ENCODE measurements at regions not wholly inside any gene's neighbourhood (a gene's known extent, or its start where the extent isn't known, plus 50 kb on each side); places are given as distances from the start of the nearest gene placed in this dataset.
A peak's percentile ranks its signal among the peaks of the same experiment; 100 is the strongest.

GRCh38 chr2:64777841-64778240, 124.1 kb upstream of the SERTAD2 start:
- Histone ChIP-seq H3K27me3 (ENCODE audit: control insufficient read depth, insufficient read depth, low read length) (no peaks in the 10 kb centered on the region), H2BK20ac (ENCODE audit: low read depth, low read length) (no peak overlapping the region; the same call in 1 of the 2 replicates), H2BK5ac (ENCODE audit: low read depth, low read length, poor library complexity, severe bottlenecking) (no peak overlapping the region), H2BK15ac (ENCODE audit: low read depth, low read length) (0 out of 3 replicates have a peak overlapping the region, but pooled peaks have one; percentile 50), H3K4me2 (ENCODE audit: low read depth, low read length) (no peak overlapping the region), H3K23ac (ENCODE audit: low read depth, low read length) (no peak overlapping the region), H2AK9ac (replicated peaks; ENCODE audit: low read depth, low read length, poor library complexity) (no peak overlapping the region), H3K9me1 (ENCODE audit: insufficient read depth, low read length) (peaks cover 4% of the 10 kb centered on the region; the same call in 1 of the 2 replicates), H4K20me1 (ENCODE audit: insufficient read depth, low read length) (no peaks in the 10 kb centered on the region), H3K18ac (ENCODE audit: low read depth, low read length) (no peak overlapping the region), H2BK120ac (ENCODE audit: low read depth, low read length) (peak overlapping the region; percentile 14), H2AFZ (replicated peaks; ENCODE audit: low read length, poor library complexity) (no peak overlapping the region), H4K5ac (ENCODE audit: low read depth, low read length) (no peak overlapping the region), H2AK5ac (ENCODE audit: low read depth, low read length) (peak overlapping the region; percentile 8; the same call in 1 of the 2 replicates), H3K4me3 (ENCODE audit: insufficient read depth, low read depth, low read length) (no peak overlapping the region), H3K9ac (ENCODE audit: low read depth, low read length) (no peak overlapping the region), H3K27ac (ENCODE audit: insufficient read depth, low read length) (no peak overlapping the region), H3K4me1 (ENCODE audit: control insufficient read depth, insufficient read depth, low read length) (peaks cover 12% of the 10 kb centered on the region), H3K9me3 (ENCODE audit: control insufficient read depth, insufficient read depth, low read length) (peaks cover 2% of the 10 kb centered on the region; the same call in 1 of the 2 replicates), H4K8ac (ENCODE audit: low read depth in 2 of 2, low read length in 2 of 2) (no peak overlapping the region), H4K91ac (ENCODE audit: insufficient read depth, low read depth, low read length) (no peak overlapping the region), H3K36me3 (ENCODE audit: control insufficient read depth, insufficient read depth, low read length) (no peaks in the 10 kb centered on the region), H3K56ac (ENCODE audit: extremely low read depth, insufficient read depth, low read length) (no peak overlapping the region), H3K79me1 (ENCODE audit: low read depth in 1 of 2, low read length in 2 of 2) (no peaks in the 10 kb centered on the region), H3K4ac (ENCODE audit: low read depth, low read length) (no peak overlapping the region), H3K14ac (replicated peaks; ENCODE audit: low read depth, low read length) (no peak overlapping the region)
- DNase-seq (no peak), ATAC-seq (ENCODE audit: low read depth) (no peak)
- no TSS peak for BruUV-seq (replicated peaks)
- in situ Hi-C loops (cut with MboI; ENCODE audit: low sequenced_read_pairs): no loop called here
- ChIA-PET CTCF (no interaction called here), POLR2A (ENCODE audit: unreplicated experiment) (no interaction called here)
- no CpG with 5 or more reads among the region's 3 CpGs for WGBS, 2 experiments (ENCODE audit: extremely low coverage in 2 of 2, insufficient read length in 1 of 2)
- TF ChIP-seq MAZ (IDR thresholded peaks at IDR 0.05; ENCODE audit: borderline replicate concordance, low read depth, low read length) (no peak), RFX5 (IDR thresholded peaks at IDR 0.05; ENCODE audit: low read depth, low read length) (no peak), NFE2L2 (IDR thresholded peaks at IDR 0.05; ENCODE audit: low read depth, low read length) (no peak), BHLHE40 (IDR thresholded peaks at IDR 0.05; ENCODE audit: low read depth, low read length) (no peak), POLR2A (IDR thresholded peaks at IDR 0.05; ENCODE audit: low read depth, low read length) (no peak), CEBPB (IDR thresholded peaks at IDR 0.05; ENCODE audit: low read depth, low read length) (no peak), MAFK (IDR thresholded peaks at IDR 0.05; ENCODE audit: low read depth, low read length) (no peak)
- TF ChIP-seq, protein P1, sequence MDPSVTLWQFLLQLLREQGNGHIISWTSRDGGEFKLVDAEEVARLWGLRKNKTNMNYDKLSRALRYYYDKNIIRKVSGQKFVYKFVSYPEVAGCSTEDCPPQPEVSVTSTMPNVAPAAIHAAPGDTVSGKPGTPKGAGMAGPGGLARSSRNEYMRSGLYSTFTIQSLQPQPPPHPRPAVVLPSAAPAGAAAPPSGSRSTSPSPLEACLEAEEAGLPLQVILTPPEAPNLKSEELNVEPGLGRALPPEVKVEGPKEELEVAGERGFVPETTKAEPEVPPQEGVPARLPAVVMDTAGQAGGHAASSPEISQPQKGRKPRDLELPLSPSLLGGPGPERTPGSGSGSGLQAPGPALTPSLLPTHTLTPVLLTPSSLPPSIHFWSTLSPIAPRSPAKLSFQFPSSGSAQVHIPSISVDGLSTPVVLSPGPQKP (IDR thresholded peaks at IDR 0.05; ENCODE audit: borderline replicate concordance, low read depth, low read length): no peak
- dilution Hi-C loops (cut with HindIII; ENCODE audit: low sequenced_read_pairs, unreplicated experiment): no loop called here
- intact Hi-C loops (cut with micrococcal nuclease): no loop called here

Measured in IMR-90 (cell line).